Activated CD4-positive, CD25-positive, alpha-beta regulatory T cell treated with anti-CD3 and anti-CD28 coated beads, Interleukin-2, amount 50 U/mL, for 24 hours (primary cell): ENCODE measurements at regions not wholly inside any gene's neighbourhood (a gene's known extent, or its start where the extent isn't known, plus 50 kb on each side); places are given as distances from the start of the nearest gene placed in this dataset.

ENCODE experiments used
- ATAC-seq, 2 donors: fragments of 150-1000 bp; cut with Tn5 transposase; one replicate each; pipeline ENCODE4 v1.10.0; 2021; ENCODE audit warnings: mild to moderate bottlenecking in 1 of 2, moderate library complexity in 1 of 2

DNA sequence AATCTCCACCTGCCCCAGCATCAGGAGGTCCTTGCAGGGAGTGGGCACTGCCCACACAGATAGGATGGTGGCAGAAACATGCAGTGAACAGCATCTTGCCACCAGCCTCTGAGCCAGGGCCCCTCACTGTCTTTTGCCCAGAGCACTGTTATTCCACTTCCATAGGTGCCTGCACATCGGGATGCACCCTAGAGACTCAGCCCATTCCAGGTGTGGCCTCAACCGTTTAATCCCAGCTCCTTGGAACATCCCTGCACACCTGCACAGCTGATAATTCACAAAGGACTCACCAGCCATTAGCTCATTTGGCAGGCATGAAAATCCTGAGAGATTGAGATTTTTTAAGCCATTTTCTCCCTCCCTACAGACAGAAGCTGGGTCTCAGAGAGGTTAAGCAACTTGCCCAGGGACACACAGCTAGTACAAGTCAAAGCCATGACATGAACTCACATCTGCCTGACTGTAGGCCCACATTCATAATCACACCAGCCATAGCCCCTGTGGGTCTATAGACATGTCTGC, 116.3 kb downstream of the EFNB1 start:
- ATAC-seq: no peak

DNA sequence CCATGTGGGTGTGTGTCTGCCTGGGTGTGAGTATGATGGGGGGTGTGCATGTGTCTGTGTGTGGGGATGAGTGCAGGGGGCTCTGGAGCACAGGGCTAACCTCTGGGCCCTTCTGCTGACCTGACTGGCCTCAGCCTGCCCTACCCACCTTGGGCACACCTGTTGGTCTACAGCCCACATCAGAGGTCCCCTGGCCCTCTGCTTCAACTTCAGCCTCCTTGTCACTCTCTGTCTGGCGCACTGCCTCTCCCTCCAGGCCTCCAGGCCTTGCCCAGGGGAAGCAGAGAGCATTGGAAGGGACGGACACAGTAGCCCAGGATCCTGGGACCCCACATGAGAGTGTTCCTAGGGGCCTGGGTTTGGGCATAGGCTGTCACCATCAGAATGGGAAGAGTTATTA, 115.4 kb downstream of the EFNB1 start:
- no peak for ATAC-seq

DNA sequence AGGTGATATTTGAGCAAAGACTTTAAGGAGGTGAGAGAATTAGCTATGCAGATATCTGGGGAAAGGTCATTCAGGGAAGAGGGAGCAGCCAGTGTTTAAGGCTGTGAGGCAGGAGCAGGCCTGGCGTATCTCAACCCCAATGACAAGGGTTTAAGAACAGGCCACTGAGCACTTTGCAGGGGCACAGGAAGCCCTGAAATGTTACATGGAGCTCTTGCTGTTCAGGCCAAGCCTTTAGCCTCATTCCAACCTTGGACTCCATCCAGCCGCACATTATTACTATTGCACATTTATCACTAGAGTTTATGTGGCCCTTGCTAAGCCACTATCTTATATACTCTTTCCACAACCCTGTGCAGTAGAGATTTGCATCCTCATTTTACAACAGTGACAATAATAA, 114.0 kb downstream of the EFNB1 start:
- ATAC-seq: no peak

DNA sequence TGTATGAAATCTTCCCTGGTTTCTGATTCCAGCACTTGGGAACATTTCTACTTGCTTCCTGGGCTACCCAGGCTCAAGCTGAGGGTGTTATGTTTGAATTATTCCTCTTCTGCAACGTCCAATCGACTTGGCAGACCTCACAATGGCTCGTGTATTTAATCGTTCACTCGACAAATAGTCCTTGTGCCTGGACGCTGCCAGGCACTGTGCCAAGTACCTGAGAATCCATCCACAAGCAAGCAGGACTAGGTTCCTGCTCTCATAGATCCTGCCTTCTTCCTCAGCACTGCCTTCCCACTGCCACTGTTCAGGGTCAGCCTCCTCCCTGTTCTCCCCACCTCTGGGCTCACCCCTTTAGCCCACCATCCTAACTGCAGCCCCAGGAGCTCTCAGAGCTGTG, 113.3 kb downstream of the EFNB1 start:
- ATAC-seq: no peak

DNA sequence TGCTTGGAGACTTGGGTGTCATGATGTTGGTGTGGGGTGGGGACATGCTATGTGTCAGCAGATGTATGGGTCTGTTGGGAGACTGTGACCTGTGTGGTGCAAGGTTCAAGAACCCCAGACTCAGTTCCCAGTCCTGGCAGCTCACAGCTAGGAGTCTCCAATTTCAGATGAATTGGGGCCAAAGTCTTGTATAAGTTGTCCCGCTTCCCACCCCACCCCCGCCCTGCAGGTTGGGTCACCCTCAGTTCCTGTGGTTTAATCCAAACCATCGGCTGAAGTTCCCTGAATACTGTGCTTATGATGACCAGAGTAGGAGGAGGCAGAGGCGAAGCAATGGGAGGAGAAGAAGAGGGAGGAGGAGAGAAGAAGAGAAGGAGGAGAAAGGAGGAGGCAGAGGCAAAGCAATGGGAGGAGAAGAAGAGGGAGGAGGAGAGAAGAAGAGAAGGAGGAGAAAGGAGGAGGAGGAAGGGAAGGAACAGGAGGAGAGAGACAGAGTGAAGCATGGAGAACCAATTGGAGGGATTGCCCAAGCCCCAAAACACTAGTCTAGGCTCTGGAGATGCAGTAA, 112.6 kb downstream of the EFNB1 start:
- no peak for ATAC-seq

DNA sequence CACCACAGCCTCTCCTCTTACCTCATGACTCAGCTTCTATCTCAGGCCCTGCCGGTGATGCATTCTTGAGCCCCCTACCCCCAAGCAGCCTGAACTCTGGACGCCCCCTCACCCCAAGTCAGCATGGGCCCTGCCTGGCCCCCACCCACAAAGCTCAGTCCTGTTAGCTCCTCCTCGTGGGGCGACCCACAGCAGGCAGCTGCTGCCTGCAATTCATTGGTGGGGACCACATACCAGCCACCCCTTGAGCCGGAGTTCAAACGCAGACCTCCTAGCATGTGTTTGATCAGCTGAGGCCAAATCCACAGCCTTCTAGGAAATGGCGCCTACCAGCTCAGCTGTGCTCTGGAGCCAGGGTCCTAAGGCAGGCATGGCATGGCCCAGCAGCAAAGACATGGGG, 111.8 kb downstream of the EFNB1 start:
- ATAC-seq: no peak

DNA sequence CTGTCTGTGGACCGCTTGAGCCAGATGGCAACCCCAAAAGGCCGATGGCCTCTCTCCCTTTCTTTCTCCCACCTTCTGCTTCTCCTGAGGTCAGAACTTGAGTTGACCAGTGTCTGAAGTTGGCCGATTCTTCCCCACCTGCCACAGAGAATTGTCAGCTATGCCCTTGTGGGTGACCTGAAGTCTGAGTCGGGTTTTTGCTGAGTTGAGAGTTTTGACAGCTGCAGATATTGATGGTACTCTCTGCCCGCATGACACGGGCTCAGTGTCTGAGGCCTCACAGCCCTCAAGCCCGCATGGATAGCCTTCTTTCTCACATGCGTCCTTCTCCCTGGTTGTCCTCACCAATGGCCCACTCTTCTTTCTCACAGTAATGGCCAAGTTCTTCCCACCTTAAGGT, 111.0 kb downstream of the EFNB1 start:
- ATAC-seq: no peak

DNA sequence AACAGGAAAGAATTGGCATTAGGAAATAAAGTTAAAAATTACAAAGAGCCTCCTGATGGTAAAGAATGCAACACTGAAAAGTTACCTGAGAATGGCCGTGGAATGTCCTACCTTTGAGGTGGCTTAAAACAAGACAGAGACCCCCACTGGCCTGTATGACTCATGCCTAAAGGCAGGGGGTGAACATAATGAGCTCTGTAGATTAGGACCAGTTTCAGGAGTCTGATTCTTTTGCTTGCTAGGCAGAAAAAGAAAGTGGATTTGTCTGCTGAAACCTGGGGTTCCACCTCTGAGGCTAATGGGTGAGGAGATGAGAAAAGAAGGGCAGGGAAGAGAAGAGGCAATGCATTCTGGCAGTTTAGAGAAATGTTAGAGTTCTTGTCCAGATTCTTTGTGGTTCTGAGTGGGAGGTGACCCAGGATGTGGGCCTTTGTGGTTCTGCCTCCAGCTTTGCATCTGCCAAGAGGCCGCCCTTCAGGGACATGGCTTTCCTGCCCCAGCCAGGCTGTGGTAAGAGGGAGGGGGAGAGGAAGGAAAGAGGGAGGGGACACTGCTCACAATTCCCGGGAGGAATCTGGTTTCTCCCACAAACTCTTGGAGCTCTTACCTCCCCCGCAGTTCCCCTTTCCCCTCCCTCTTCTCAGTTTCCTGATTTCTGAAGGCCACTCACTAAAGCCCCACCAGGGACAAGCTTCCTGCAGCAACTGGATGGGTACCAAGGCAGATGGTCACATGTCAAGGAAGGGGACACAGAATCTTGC, 109.6 kb downstream of the EFNB1 start:
- no peak for ATAC-seq

DNA sequence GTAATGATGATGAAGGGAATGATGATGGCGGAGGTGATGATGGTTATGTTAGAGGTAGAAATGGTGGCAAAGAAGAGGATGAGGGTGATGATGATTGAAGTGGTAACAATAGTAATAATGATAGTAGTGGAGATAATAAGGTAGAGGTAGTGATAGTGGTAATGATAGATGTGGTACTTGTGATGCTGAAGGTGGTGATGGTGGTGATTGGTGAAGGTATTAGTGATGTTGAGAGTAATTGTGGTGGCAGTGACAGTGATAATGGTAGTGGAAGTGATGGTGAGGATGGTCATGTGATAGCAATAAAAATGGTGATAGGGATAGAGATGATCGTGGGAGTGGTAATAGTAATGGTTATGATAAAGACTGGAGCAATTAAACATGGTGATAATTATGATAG, 108.8 kb downstream of the EFNB1 start:
- ATAC-seq: peak in 1 of 2 donors; percentile 28

DNA sequence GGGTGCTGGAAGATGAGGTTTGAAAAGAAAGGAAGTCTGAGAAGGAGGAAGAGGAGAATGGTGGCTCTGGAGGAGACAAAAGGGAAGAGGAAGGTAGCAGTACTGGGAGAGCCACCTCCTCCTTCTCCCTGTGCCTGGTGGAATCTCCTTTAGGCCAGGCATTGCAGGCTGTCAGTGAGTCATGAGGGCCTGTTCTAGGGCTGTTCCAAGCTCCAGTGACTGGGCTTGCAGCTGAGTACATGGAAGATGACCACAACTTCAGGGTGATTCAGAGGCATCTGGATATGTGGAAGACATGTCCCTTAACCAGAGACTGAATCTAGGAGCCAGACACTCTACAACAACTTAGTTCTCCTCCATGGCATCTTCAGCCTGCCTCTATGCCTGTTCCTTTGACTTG, 107.8 kb downstream of the EFNB1 start:
- no peak for ATAC-seq

DNA sequence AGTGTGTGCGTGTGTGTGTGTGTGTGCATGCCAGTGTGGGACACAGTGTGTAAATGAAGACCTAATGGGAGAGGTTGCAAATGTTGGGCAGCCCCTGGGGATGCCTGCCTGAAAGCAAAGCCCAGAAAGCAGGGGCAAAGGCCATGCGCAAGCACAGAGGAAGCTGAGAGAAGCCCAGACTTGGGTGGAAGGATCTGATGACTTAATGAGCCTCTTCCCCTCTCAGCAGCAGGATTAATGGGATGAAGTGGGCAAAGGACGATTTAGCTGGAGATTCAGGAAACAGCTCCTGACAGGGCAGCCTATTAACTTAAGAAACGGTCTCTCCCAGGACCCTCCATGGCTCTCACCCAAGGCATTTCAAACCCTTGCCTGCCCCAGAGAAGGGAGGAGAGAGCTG, 107.3 kb downstream of the EFNB1 start:
- no peak for ATAC-seq

DNA sequence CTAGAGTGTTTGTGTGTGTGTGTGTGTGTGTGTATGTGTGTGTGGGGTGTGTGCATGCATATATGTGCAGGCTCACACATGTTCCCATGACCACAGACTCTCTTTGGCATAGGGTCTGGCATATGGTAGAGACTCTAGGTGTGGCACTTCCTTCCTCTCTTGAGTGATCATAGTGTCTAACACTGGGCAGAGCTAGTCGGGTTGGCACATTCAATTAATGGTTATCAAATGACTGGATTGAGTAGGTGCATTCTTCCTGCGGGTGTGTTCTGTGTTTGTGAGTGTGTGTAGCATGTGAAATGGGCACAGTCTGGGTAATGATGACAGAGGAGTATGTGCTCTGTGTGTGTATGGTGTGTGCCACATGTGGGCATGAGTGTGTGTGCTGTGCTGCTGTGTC, 106.5 kb downstream of the EFNB1 start:
- ATAC-seq: no peak

DNA sequence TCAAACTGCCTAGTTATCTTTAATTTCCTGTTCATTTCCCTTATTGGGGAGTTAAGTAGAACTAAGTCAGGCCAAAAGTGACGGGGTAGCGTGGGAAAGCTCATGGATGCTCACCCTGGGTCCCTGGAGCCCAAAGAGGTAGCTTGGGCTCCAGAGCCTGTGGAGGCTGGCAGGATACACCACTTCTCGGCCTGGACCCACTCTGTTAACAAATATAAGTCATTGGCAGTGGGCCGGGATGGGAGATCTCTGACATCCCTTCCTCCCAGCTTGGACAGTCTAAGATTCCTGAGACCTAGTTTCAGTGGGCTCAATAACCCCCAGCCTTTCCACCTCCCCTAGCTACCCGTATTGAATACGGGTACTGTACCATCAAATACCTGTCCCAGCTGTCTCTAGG, 106.1 kb downstream of the EFNB1 start:
- no peak for ATAC-seq

DNA sequence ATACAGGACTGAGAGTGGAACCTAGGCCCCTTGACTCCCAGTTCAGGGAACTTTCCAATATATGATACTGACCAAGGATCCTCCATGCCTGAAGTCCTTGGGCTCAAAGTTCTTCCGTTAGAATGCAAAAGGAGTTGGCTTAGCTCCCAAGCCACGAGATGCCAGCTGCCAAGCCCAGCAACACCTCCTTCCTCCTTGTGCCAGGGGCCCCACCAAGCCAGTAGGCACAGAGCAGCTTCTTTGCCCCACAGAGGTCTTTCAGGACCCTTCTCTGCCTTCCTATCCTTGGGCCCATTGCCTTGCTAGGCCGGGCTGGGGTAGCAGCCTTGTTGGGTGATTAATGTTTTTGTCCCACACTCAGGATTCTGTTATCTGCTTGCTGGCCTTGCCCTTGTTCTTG, 105.6 kb downstream of the EFNB1 start:
- ATAC-seq: no peak

DNA sequence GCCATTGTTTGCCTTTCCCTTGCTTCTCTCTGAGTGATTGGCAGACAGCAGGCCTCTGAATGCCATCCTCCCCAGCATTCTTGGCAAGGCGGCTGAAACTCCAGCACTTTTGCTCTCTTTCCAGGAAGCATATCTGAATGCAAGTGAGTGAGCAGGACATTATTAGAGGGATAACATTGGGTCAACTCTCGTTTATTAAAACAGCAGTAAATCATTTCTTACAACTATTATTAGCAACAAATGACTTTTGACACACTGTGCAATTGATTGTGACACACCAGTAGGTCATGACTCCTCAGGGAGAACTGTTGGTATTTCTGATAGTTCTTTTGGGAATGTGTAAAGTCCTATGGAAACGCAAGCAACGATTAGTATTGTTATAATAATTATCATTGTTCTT, 103.8 kb downstream of the EFNB1 start:
- ATAC-seq: no peak

DNA sequence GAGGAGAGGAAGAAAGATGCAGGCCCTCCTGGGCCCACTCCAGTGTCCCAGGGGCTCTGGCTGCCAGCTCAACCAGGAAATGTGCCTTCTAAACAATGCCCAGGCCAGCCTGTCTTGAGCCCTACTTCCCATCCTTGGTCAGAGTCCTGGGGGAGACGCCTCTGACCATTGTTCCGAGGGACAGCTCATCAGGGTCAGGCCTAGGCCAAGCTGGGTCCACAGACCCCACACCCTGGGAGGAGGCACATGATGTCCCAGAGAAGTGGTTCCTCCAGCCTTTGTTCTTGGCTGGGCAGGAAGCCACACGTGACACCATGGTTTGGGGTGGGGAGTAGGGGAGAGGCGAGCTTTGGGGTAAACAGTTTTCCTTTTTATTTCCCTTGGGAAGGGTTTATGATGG, 102.5 kb downstream of the EFNB1 start:
- ATAC-seq: no peak

DNA sequence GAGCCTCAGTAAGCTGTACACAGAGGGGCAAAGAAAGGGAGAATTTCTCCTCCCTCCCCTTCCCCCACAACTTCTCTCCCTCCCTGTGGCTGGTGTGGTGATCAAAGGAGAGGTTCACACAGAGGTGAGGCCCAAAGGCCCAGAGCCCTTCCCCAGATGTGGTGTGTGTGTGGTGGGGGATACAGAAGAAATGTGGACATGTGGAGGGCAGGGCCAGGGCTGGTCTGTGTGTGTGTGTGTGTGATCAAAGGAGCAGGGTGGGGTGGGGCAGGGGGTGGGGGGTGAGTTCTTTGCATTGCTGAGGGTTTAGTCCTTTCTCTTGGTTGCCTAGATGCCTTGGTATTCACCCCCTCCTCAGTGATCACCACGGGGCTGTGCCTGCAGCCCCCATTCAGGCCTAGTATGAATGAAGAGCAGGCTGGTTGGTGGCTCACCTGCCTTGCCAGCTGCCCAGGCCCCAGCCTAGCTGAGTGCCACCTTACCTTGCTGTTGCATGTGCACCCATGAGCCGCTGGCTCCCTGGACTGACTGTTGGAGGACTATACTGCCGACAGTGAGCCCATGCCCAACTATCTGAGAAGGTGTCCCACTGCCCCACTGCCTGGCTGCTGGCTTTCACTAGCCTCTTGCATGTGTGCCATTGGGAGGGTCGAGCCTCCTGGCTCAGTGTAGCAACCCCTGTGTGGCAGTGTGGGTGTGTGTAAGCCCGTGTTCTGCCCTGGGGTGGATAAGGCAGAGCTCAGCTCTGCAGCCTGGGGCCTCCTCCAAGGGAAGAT, 101.9 kb downstream of the EFNB1 start:
- ATAC-seq: no peak

DNA sequence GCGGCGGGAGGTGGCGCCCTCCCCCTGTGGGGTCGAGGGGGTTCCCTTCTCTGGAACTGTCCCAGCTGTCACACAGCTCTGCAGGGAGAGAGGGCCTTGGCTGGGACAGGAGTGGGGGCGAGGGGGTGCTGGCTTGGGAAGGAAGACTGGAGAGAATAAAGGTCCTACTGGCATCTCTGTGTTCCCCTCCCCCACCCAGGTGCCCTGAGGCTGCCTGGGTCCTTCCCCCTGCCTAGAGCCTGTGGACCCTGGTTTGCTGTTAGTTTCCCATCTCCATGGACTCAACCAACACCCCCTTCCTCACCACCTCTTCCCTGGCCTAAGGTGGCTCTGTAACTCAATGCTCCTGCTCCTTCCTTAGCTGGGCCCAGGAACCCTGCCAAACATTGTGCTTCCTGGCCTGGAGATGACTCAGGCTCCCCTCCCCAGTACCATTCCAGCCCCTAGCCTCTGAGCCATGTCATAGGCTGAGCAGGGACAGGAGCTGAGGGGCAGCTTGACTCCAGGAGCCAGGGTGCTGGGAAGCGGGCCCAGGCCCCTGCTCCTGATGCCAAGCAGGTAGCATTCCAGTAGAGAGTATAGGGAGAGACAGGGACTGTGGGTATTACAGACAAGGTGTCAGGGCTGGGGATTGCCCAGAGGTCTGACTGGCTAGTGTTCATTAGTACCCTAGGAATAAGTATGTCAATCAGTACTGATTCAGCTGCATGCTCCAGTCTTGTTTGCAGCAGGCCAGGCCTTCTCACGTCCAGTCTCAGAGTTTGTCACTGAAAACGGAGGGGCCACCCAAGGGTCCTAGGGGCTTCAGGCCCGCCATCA, 100.7 kb downstream of the EFNB1 start:
- no peak for ATAC-seq

DNA sequence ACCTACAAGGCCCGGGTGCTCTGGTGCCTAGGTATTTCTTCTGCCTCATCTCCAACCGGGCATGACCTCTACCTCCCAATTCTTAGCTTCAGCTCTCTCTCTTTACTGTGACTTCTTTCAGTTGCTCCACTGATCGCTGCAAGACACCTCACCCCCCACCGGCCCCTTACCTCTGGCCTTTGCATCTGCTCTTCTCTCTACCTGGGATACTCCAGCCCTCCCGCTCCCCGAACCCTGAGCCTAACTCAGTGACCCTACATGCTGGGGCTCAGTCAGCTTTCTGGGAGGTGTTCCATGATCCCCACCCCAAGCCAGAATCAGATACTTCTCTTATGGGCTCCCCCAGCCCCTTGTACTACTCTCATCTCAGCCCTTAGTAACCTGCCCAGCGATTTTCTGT, 99.6 kb downstream of the EFNB1 start:
- no peak for ATAC-seq

DNA sequence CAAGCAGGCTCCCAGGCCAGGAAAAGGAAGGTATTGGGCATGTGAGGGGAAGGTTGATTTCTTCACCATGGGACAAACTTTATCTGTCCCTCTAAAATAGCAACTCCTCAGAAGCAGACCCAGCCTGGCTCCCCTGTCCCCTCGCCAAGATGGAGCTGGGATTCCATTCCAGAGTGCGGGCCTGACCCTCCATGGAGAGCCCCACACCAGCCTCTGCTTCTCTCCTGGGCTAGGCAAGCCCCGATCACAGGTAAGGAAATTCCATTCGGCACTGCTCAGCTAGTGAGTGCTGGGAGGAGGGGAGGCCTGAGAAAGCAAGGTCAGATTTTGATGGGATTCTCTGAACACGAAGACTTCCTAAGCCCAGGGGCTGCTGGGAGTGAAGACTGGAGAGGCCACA, 98.4 kb downstream of the EFNB1 start:
- no peak for ATAC-seq

DNA sequence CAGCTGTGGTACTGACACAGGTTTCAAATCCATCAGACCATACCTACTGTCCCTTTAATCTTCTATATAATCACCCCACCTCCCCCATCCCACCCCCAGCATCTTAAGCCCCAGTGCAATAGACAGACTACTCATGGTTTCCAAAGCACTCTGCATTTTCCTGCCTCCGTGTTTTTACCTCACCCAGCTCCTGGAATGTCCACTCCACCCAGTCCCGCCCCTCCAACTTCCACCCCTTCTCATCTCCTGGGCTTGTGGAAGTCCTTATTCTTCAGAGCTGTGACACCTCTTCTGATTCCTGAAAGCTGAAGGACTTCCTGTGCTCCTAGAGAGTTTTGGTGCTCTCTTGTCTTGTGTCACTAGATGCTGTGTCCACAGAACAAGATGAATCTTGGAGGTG, 94.3 kb downstream of the EFNB1 start:
- ATAC-seq: no peak

DNA sequence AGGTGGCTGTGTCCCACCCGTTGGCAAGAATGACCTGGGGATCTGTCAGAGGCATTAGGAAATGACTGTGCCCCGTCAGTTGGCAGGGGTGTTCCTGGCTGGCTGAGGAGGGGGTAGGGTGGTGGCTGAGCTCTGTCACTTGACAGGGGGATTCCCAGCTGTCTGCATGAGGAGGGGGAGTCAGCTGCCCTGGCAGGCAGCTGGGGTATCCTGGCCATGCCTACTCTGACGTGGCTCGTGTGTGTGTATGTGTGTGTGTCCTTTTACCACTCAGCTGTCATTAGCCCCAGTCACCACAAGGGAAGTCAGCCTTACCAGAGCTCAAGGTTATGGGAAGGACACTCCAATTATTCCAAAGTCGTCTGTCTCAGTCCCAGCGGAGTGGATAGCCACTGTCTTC, 93.2 kb downstream of the EFNB1 start:
- ATAC-seq: no peak

DNA sequence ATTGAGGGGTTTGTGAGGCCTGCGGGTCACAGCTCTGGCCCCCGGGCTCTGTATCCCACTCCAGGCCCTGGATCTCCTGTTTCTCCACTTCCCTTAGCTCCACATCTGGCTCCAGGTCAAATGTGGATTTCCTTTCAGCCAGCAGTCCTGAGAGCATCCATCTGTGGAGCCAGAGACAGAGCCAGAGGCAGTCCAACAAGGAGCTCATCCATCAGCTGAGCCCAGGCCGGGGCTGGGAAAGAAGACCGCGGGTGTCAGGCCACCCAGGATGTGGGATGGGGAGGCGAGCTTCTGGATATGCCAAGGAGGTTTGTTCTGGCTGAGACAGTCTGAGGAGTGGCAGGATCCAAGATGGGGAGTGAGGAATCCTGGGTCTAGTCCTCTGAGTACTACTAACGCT, 91.7 kb downstream of the EFNB1 start:
- no peak for ATAC-seq
